Gastrocnemius medialis (tissue), 4 donors: ENCODE measurements at regions not wholly inside any gene's neighbourhood (a gene's known extent, or its start where the extent isn't known, plus 50 kb on each side); places are given as distances from the start of the nearest gene placed in this dataset.

ENCODE experiments used
- ATAC-seq, 2 donors: fragments of 150-250 bp; one replicate each; pipeline ENCODE4 v1.9.1; 2016
- DNase-seq, 2 donors: peaks; one replicate each; pipeline ENCODE4 v3.0.0-alpha.2; 2019
- H3K27ac ChIP-seq, 4 donors: fragments of 200-600 bp; sonication (generic); 1 replicate in 1 of 4; 2 replicates in 3 of 4; pipeline ENCODE4 v1.5.1; 2016 to 2018; ENCODE audit warnings: mild to moderate bottlenecking in 2 of 4, moderate library complexity in 1 of 4
- H3K27me3 ChIP-seq, 3 donors: fragments of 200-600 bp; sonication (generic) in 2 of 3; 1 replicate in 1 of 3; 2 replicates in 2 of 3; pipeline versions ENCODE4 v1.5.1 to v1.6.0; 2016 to 2019; ENCODE audit warnings: mild to moderate bottlenecking in 1 of 3, moderate library complexity in 1 of 3
- H3K36me3 ChIP-seq, 2 donors: fragments of 200-600 bp; sonication (generic) in 1 of 2; one replicate each; pipeline ENCODE4 v1.5.1; 2017 to 2018
- H3K4me1 ChIP-seq, 2 donors: fragments of 200-600 bp; sonication (generic) in 1 of 2; one replicate each; pipeline ENCODE4 v1.5.1; 2016 to 2017; ENCODE audit warnings: mild to moderate bottlenecking in 2 of 2
- H3K4me3 ChIP-seq, 4 donors: fragments of 200-600 bp; sonication (generic) in 3 of 4; 1 replicate in 1 of 4; 2 replicates in 3 of 4; pipeline ENCODE4 v1.5.1; 2016 to 2019; ENCODE audit warnings: mild to moderate bottlenecking in 2 of 4
- H3K9me3 ChIP-seq, 3 donors: fragments of 200-600 bp; sonication (generic) in 2 of 3; 1 replicate in 1 of 3; 2 replicates in 2 of 3; pipeline ENCODE4 v1.5.1; 2016 to 2019
- POLR2A ChIP-seq, 2 donors: fragments of 450-650 bp; IDR thresholded peaks; one replicate each; pipeline ENCODE4 v1.6.1; 2017; ENCODE audit warnings: antibody characterized with exemption in 2 of 2, mild to moderate bottlenecking in 2 of 2, moderate library complexity in 2 of 2
- in situ Hi-C, 4 donors: fragments of 200-750 bp; cut with MboI; loops; one replicate each; pipeline versions ENCODE4 v1.15.0 to v1.8.0; 2017; ENCODE audit warnings: low sequenced_read_pairs in 4 of 4
- intact Hi-C: fragments of 100-400 bp; cut with DNase I; formaldehyde crosslinking; loops from one replicate; pipeline ENCODE4 v1.15.1; 2023; ENCODE audit warnings: low total_unique reads
- TF ChIP-seq, protein P1 (sequence below), 5 experiments: fragments of 450-650 bp in 3 of 5; fragments of 200-600 bp in 2 of 5; sonication (generic) in 2 of 5; IDR thresholded peaks in 4 of 5; conservative IDR thresholded peaks in 1 of 5; 1 replicate in 4 of 5; 2 replicates in 1 of 5; pipeline ENCODE4 v1.5.1; 2016 to 2019; ENCODE audit warnings: antibody characterized with exemption in 5 of 5, mild to moderate bottlenecking in 3 of 5, moderate library complexity in 3 of 5

DNA sequence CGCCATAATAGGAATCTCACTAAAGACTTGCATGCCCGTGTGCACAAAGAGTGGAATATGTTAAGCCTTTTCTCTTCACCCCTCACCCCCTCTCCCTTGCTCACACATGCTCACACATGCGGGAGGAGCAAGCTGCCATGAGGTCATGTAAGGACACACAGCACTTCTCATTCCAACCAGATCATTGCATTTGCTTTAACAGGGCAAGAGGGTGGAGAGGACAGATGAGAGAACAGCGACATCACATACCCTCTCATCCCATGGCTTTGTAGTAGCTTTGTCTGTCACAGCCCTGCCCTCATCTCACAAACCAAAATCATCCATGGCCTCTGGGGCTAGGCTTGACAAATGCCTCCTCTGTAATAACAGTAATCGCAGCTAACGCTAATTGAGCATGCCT lies 145.6 kb upstream of the FRY start:
- Histone ChIP-seq H3K4me3 (no peak overlapping the region), H3K27me3 (no peaks in the 10 kb centered on the region), H3K27ac (no peak overlapping the region), H3K36me3 (no peaks in the 10 kb centered on the region), H3K9me3 (no peaks in the 10 kb centered on the region), H3K4me1 (peaks cover 13 to 25% of the 10 kb centered on the region in 2 donors)
- ATAC-seq (no peak), DNase-seq (no peak)
- TF ChIP-seq, protein P1, sequence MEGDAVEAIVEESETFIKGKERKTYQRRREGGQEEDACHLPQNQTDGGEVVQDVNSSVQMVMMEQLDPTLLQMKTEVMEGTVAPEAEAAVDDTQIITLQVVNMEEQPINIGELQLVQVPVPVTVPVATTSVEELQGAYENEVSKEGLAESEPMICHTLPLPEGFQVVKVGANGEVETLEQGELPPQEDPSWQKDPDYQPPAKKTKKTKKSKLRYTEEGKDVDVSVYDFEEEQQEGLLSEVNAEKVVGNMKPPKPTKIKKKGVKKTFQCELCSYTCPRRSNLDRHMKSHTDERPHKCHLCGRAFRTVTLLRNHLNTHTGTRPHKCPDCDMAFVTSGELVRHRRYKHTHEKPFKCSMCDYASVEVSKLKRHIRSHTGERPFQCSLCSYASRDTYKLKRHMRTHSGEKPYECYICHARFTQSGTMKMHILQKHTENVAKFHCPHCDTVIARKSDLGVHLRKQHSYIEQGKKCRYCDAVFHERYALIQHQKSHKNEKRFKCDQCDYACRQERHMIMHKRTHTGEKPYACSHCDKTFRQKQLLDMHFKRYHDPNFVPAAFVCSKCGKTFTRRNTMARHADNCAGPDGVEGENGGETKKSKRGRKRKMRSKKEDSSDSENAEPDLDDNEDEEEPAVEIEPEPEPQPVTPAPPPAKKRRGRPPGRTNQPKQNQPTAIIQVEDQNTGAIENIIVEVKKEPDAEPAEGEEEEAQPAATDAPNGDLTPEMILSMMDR (IDR thresholded peaks at IDR 0.05 in 4 of 5, conservative IDR thresholded peaks at IDR 0.05 in 1 of 5) = no peak
- no peak for TF ChIP-seq POLR2A (IDR thresholded peaks at IDR 0.05)
- in situ Hi-C loops (no loop called here), intact Hi-C loops (no loop called here)

DNA sequence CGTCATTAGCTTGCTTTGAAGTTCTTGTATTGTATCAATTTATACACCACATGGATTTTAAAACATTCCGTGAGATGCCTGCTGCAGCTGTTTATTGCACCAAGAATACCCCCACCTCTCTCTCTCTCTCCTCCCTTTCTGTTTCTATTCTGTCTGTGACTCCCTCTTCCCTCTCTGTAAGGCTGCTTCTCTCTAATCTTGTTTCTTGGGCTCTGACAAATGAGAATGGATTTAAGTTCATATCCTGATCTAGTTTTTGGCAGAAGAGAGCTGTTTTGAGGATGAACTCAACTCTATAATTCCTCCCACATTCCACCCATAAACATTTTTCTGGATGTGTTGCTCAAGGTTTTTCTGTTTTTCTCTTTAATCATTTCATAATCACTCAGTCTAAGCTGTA lies 144.3 kb upstream of the FRY start:
- H3K27ac ChIP-seq = no peak overlapping the region
- no peak for ATAC-seq
- intact Hi-C loops = no loop called here
- TF ChIP-seq, protein P1 (IDR thresholded peaks at IDR 0.05 in 4 of 5, conservative IDR thresholded peaks at IDR 0.05 in 1 of 5) = no peak
- no peak for TF ChIP-seq POLR2A (IDR thresholded peaks at IDR 0.05)
- no peak overlapping the region for H3K4me3 ChIP-seq
- H3K9me3 ChIP-seq = no peaks in the 10 kb centered on the region
- peaks cover 18 to 25% of the 10 kb centered on the region in 2 donors for H3K4me1 ChIP-seq
- in situ Hi-C loops = no loop called here
- no peaks in the 10 kb centered on the region for H3K27me3 ChIP-seq
- H3K36me3 ChIP-seq = no peaks in the 10 kb centered on the region
- no peak for DNase-seq

DNA sequence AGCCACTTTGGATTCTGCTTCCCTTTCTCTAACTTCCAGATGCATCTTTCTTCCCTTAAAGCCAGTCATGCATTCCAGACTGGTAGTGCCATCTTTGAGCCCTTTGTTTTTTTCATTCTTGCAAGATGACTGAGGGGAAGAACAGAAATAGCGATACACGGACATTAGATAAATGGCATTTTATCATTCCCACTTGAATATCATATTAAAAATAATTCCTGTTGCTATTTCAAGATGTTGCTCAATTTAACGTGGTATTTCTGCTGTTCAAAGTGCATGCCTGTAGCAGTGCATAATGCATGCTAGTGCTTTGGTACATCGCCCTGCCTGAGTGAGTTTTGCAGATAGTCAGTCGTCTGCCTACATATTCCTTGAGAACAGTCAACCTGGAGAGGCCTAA lies 140.6 kb upstream of the FRY start:
- Histone ChIP-seq H3K27me3 (no peaks in the 10 kb centered on the region), H3K4me1 (peaks cover 23% of the 10 kb centered on the region in 2 donors), H3K9me3 (no peaks in the 10 kb centered on the region), H3K27ac (no peak overlapping the region), H3K36me3 (no peaks in the 10 kb centered on the region), H3K4me3 (no peak overlapping the region)
- TF ChIP-seq, protein P1 (IDR thresholded peaks at IDR 0.05 in 4 of 5, conservative IDR thresholded peaks at IDR 0.05 in 1 of 5) = no peak
- TF ChIP-seq POLR2A (IDR thresholded peaks at IDR 0.05) = no peak
- ATAC-seq (no peak), DNase-seq (no peak)
- in situ Hi-C loops (no loop called here), intact Hi-C loops (no loop called here)

DNA sequence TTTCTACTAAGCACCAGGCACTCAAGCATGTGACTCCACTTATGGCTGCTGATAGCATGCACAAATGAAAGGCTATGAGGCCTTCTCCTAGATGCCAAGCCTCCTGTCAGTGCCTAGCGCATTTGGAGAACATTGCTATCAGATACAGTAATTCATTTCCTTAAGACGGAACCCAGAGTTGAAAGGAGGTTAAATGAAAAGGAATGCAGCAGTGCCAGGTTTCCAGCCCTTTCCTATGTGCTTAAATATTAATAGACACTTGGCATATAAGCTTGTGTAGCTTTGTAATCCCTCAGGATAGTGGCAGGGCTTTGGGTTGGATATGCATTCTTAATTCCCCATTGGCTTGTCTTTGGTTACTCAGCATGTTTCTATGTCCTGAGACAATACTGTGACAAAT lies 140.1 kb upstream of the FRY start:
- DNase-seq (no peak), ATAC-seq (no peak)
- H3K9me3 ChIP-seq = no peaks in the 10 kb centered on the region
- no peak overlapping the region for H3K4me3 ChIP-seq
- H3K27ac ChIP-seq = no peak overlapping the region
- H3K4me1 ChIP-seq = peaks cover 18 to 20% of the 10 kb centered on the region in 2 donors
- H3K27me3 ChIP-seq = no peaks in the 10 kb centered on the region
- in situ Hi-C loops (no loop called here), intact Hi-C loops (no loop called here)
- TF ChIP-seq, protein P1 (IDR thresholded peaks at IDR 0.05 in 4 of 5, conservative IDR thresholded peaks at IDR 0.05 in 1 of 5) = no peak
- no peak for TF ChIP-seq POLR2A (IDR thresholded peaks at IDR 0.05)
- no peaks in the 10 kb centered on the region for H3K36me3 ChIP-seq

DNA sequence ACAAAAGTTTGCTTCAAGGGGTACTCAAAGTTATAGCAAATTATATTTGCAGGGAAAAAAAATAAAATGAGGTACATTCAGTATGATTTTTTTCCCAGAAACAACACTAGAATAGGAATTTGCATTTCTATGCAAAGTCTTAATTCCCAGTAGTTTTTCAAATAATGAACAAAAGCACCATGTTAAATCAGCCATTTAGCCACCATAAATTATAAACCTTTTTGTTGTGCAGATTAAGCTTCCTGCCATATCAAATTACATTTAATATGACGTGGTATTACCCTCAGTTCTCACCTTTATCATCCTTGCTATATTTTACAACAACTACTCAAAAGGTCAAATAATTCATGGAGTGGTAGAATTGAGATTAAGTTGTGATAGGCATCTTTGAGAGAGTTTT lies 136.6 kb upstream of the FRY start:
- H3K27ac ChIP-seq = no peak overlapping the region
- no peaks in the 10 kb centered on the region for H3K27me3 ChIP-seq
- ATAC-seq = no peak
- intact Hi-C loops (no loop called here), in situ Hi-C loops (no loop called here)
- no peaks in the 10 kb centered on the region for H3K36me3 ChIP-seq
- TF ChIP-seq, protein P1 (IDR thresholded peaks at IDR 0.05 in 4 of 5, conservative IDR thresholded peaks at IDR 0.05 in 1 of 5) = no peak
- no peak for TF ChIP-seq POLR2A (IDR thresholded peaks at IDR 0.05)
- DNase-seq = no peak
- no peak overlapping the region for H3K4me3 ChIP-seq
- no peaks in the 10 kb centered on the region for H3K9me3 ChIP-seq
- peaks cover 9 to 27% of the 10 kb centered on the region in 2 donors for H3K4me1 ChIP-seq
